Breast epithelium (tissue), 3 donors: ENCODE measurements at regions not wholly inside any gene's neighbourhood (a gene's known extent, or its start where the extent isn't known, plus 50 kb on each side); places are given as distances from the start of the nearest gene placed in this dataset.

Experiments used
- CTCF ChIP-seq, 3 donors: fragments of 450-650 bp; IDR thresholded peaks; one replicate each; pipeline ENCODE4 v1.5.1; 2016 to 2017; ENCODE audit warnings: antibody characterized with exemption in 3 of 3, mild to moderate bottlenecking in 3 of 3, moderate library complexity in 3 of 3
- POLR2A ChIP-seq: fragments of 450-650 bp; IDR thresholded peaks from one replicate; pipeline ENCODE4 v1.6.1; 2016; ENCODE audit warnings: antibody characterized with exemption, mild to moderate bottlenecking, moderate library complexity

GRCh38 chr5:39598661-39599248 is 174.0 kb upstream of the DAB2 start:
- no peak for TF ChIP-seq CTCF (IDR thresholded peaks at IDR 0.05)
- TF ChIP-seq POLR2A: no peak
